ENCODE measurements at regions not wholly inside any gene's neighbourhood (a gene's known extent, or its start where the extent isn't known, plus 50 kb on each side); places are given as distances from the start of the nearest gene placed in this dataset.

- Histone ChIP-seq H3K4me3 (ENCODE audit: low read length in 3 of 3) (no peak overlapping the region), H3K9me3 (ENCODE audit: control insufficient read depth in 2 of 3, insufficient read depth in 1 of 3, low read length in 3 of 3) (no peaks in the 10 kb centered on the region), H3K36me3 (ENCODE audit: control insufficient read depth in 2 of 3, insufficient read depth in 3 of 3, low read length in 3 of 3) (no peaks in the 10 kb centered on the region), H3K4me1 (ENCODE audit: control insufficient read depth in 2 of 3, insufficient read depth in 2 of 3, low read depth in 1 of 3, low read length in 3 of 3) (peaks cover under 1 to 4% (median 3%) of the 10 kb centered on the region in 3 donors), H3K27ac (ENCODE audit: low read depth in 2 of 2, low read length in 2 of 2) (no peak overlapping the region), H3K27me3 (ENCODE audit: control insufficient read depth, insufficient read depth, low read length) (no peaks in the 10 kb centered on the region), H3K9ac (ENCODE audit: low read length in 3 of 3) (no peak overlapping the region)
- intact Hi-C loops (cut with DNase I) = no loop called here
- DNase-seq = peak in 3 of 5 donors; percentile 22 to 67 (median 63)
- TF ChIP-seq, protein P1, sequence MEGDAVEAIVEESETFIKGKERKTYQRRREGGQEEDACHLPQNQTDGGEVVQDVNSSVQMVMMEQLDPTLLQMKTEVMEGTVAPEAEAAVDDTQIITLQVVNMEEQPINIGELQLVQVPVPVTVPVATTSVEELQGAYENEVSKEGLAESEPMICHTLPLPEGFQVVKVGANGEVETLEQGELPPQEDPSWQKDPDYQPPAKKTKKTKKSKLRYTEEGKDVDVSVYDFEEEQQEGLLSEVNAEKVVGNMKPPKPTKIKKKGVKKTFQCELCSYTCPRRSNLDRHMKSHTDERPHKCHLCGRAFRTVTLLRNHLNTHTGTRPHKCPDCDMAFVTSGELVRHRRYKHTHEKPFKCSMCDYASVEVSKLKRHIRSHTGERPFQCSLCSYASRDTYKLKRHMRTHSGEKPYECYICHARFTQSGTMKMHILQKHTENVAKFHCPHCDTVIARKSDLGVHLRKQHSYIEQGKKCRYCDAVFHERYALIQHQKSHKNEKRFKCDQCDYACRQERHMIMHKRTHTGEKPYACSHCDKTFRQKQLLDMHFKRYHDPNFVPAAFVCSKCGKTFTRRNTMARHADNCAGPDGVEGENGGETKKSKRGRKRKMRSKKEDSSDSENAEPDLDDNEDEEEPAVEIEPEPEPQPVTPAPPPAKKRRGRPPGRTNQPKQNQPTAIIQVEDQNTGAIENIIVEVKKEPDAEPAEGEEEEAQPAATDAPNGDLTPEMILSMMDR (IDR thresholded peaks at IDR 0.05; ENCODE audit: borderline replicate concordance, extremely low read depth, insufficient read depth) = no peak
- no peak for FAIRE-seq
Measured at GRCh38 chr1:208880433-208881100, 636.4 kb upstream of the PLXNA2 start.

GRCh38 chr1:208885060-208885459 lies 640.9 kb upstream of the PLXNA2 start:
- FAIRE-seq (no peak), DNase-seq (peak in 2 of 5 donors; percentile 17 to 40)
- no peaks in the 10 kb centered on the region for H3K9me3 ChIP-seq (ENCODE audit: control insufficient read depth in 2 of 3, insufficient read depth in 1 of 3, low read length in 3 of 3)
- no peak overlapping the region for H3K4me3 ChIP-seq (ENCODE audit: low read length in 3 of 3)
- TF ChIP-seq, protein P1 (IDR thresholded peaks at IDR 0.05; ENCODE audit: borderline replicate concordance, extremely low read depth, insufficient read depth) = no peak
- no peak overlapping the region for H3K27ac ChIP-seq (ENCODE audit: low read depth in 2 of 2, low read length in 2 of 2)
- no peak overlapping the region for H3K9ac ChIP-seq (ENCODE audit: low read length in 3 of 3)
- peaks cover 3 to 4% (median 3%) of the 10 kb centered on the region in 3 donors for H3K4me1 ChIP-seq (ENCODE audit: control insufficient read depth in 2 of 3, insufficient read depth in 2 of 3, low read depth in 1 of 3, low read length in 3 of 3)
- H3K27me3 ChIP-seq (ENCODE audit: control insufficient read depth, insufficient read depth, low read length) = no peaks in the 10 kb centered on the region
- no peaks in the 10 kb centered on the region for H3K36me3 ChIP-seq (ENCODE audit: control insufficient read depth in 2 of 3, insufficient read depth in 3 of 3, low read length in 3 of 3)
- intact Hi-C loops (cut with DNase I) = no loop called here

GRCh38 chr1:208885650-208886049 lies 641.5 kb upstream of the PLXNA2 start:
- peak in 1 of 5 donors; percentile 8 for DNase-seq
- Histone ChIP-seq H3K27ac (ENCODE audit: low read depth in 2 of 2, low read length in 2 of 2) (no peak overlapping the region), H3K4me1 (ENCODE audit: control insufficient read depth in 2 of 3, insufficient read depth in 2 of 3, low read depth in 1 of 3, low read length in 3 of 3) (peaks cover 3 to 4% (median 3%) of the 10 kb centered on the region in 3 donors), H3K9me3 (ENCODE audit: control insufficient read depth in 2 of 3, insufficient read depth in 1 of 3, low read length in 3 of 3) (no peaks in the 10 kb centered on the region), H3K4me3 (ENCODE audit: low read length in 3 of 3) (no peak overlapping the region), H3K9ac (ENCODE audit: low read length in 3 of 3) (no peak overlapping the region), H3K36me3 (ENCODE audit: control insufficient read depth in 2 of 3, insufficient read depth in 3 of 3, low read length in 3 of 3) (no peaks in the 10 kb centered on the region), H3K27me3 (ENCODE audit: control insufficient read depth, insufficient read depth, low read length) (no peaks in the 10 kb centered on the region)
- intact Hi-C loops (cut with DNase I) = no loop called here
- no peak for FAIRE-seq
- TF ChIP-seq, protein P1 (IDR thresholded peaks at IDR 0.05; ENCODE audit: borderline replicate concordance, extremely low read depth, insufficient read depth) = no peak
